DND-41 (cell line): ENCODE measurements at regions not wholly inside any gene's neighbourhood (a gene's known extent, or its start where the extent isn't known, plus 50 kb on each side); places are given as distances from the start of the nearest gene placed in this dataset.

Experiments used
- ATAC-seq: fragments of 200-7000 bp; cut with Tn5 transposase; 3 replicates; pipeline ENCODE4 v1.9.1; 2021; ENCODE audit warnings: low read depth; ENCODE audit not compliant: insufficient read depth
- DNase-seq: peaks from one replicate; pipeline ENCODE4 v3.0.0-alpha.2; 2020
- H2AFZ ChIP-seq: 2 replicates; pipeline ENCODE4 v1.6.0; 2012; ENCODE audit warnings: low read depth, low read length
- H3K27ac ChIP-seq: 2 replicates; pipeline ENCODE4 v1.5.1; 2012; ENCODE audit warnings: low read length, inconsistent platforms
- H3K27me3 ChIP-seq: fragments of 200-600 bp; sonication (generic); 2 replicates; pipeline ENCODE4 v1.6.0; 2012; ENCODE audit warnings: low read length, mild to moderate bottlenecking, inconsistent platforms; ENCODE audit not compliant: insufficient read depth, poor library complexity
- H3K36me3 ChIP-seq: 2 replicates; pipeline ENCODE4 v1.5.1; 2012; ENCODE audit warnings: low read length, inconsistent platforms; ENCODE audit not compliant: insufficient read depth
- H3K4me1 ChIP-seq: 2 replicates; pipeline ENCODE4 v1.5.1; 2012; ENCODE audit warnings: mild to moderate bottlenecking, low read length; ENCODE audit not compliant: insufficient read depth
- H3K4me2 ChIP-seq: 2 replicates; pipeline ENCODE4 v1.6.0; 2012; ENCODE audit warnings: mild to moderate bottlenecking, moderate library complexity, low read length, inconsistent platforms; ENCODE audit not compliant: insufficient read depth
- H3K4me3 ChIP-seq, 2 experiments: fragments of 200-600 bp in 1 of 2; shearing (Covaris generic) in 1 of 2; 2 replicates each; pipeline ENCODE4 v1.5.1; 2012 to 2016; ENCODE audit warnings: inconsistent platforms in 2 of 2, low read length in 2 of 2, mild to moderate bottlenecking in 2 of 2, low read depth in 1 of 2, moderate library complexity in 1 of 2
- H3K79me2 ChIP-seq: 2 replicates; pipeline ENCODE4 v1.6.0; 2012; ENCODE audit warnings: low read length, inconsistent platforms; ENCODE audit not compliant: insufficient read depth
- H3K9ac ChIP-seq: 2 replicates; pipeline ENCODE4 v1.6.0; 2012; ENCODE audit warnings: low read depth, mild to moderate bottlenecking, inconsistent platforms, low read length, moderate library complexity
- H3K9me3 ChIP-seq: 2 replicates; pipeline ENCODE4 v1.5.1; 2012; ENCODE audit warnings: low read length, moderate library complexity, mild to moderate bottlenecking, inconsistent platforms; ENCODE audit not compliant: insufficient read depth, severe bottlenecking
- H4K20me1 ChIP-seq: 2 replicates; pipeline ENCODE4 v1.6.0; 2012; ENCODE audit warnings: low read length; ENCODE audit not compliant: insufficient read depth
- CTCF ChIP-seq: IDR thresholded peaks from 2 replicates; pipeline ENCODE4 v1.5.1; 2012; ENCODE audit warnings: borderline replicate concordance, low read length, moderate library complexity, mild to moderate bottlenecking; ENCODE audit not compliant: poor library complexity, severe bottlenecking; ENCODE audit errors: extremely low read depth
- EZH2 ChIP-seq: IDR thresholded peaks from 3 replicates; pipeline ENCODE4 v1.6.1; 2012; ENCODE audit warnings: borderline replicate concordance, low read depth, mild to moderate bottlenecking, moderate library complexity, low read length, inconsistent platforms; ENCODE audit not compliant: severe bottlenecking

- no peak overlapping the region for H3K4me3 ChIP-seq
- H3K9me3 ChIP-seq, result no peaks in the 10 kb centered on the region
- DNase-seq (no peak), ATAC-seq (no peak)
- H3K27ac ChIP-seq, result no peak overlapping the region
- no peak overlapping the region for H3K4me2 ChIP-seq
- no peaks in the 10 kb centered on the region for H4K20me1 ChIP-seq
- no peak overlapping the region for H2AFZ ChIP-seq
- H3K4me1 ChIP-seq, result no peaks in the 10 kb centered on the region
- TF ChIP-seq CTCF, result no peak
- no peak for TF ChIP-seq EZH2
- H3K36me3 ChIP-seq, result no peaks in the 10 kb centered on the region
- H3K79me2 ChIP-seq, result no peaks in the 10 kb centered on the region
- peaks cover 2% of the 10 kb centered on the region for H3K27me3 ChIP-seq
- H3K9ac ChIP-seq, result no peak overlapping the region
Measured at GRCh38 chr13:26992951-26993719, 178.5 kb downstream of the USP12 start.

- Histone ChIP-seq H3K36me3 (no peaks in the 10 kb centered on the region), H3K9ac (no peak overlapping the region), H4K20me1 (no peaks in the 10 kb centered on the region), H3K79me2 (no peaks in the 10 kb centered on the region), H3K4me3 (no peak overlapping the region), H3K4me1 (no peaks in the 10 kb centered on the region), H2AFZ (no peak overlapping the region), H3K27me3 (peaks cover 4% of the 10 kb centered on the region), H3K4me2 (no peak overlapping the region), H3K9me3 (no peaks in the 10 kb centered on the region), H3K27ac (no peak overlapping the region)
- no peak for DNase-seq
- no peak for TF ChIP-seq EZH2
- no peak for TF ChIP-seq CTCF
- ATAC-seq, result no peak
Measured at GRCh38 chr13:26991508-26992181, 180.0 kb downstream of the USP12 start.

GRCh38 chr13:26989957-26990713 lies 181.5 kb downstream of the USP12 start:
- Histone ChIP-seq H2AFZ (no peak overlapping the region), H3K4me1 (no peaks in the 10 kb centered on the region), H3K79me2 (no peaks in the 10 kb centered on the region), H3K27ac (no peak overlapping the region), H3K4me3 (no peak overlapping the region), H3K27me3 (peaks cover 4% of the 10 kb centered on the region), H3K36me3 (no peaks in the 10 kb centered on the region), H3K9ac (no peak overlapping the region), H3K4me2 (no peak overlapping the region), H4K20me1 (no peaks in the 10 kb centered on the region), H3K9me3 (no peaks in the 10 kb centered on the region)
- TF ChIP-seq CTCF, result no peak
- TF ChIP-seq EZH2, result no peak
- ATAC-seq (no peak), DNase-seq (no peak)
